ENCODE measurements at regions not wholly inside any gene's neighbourhood (a gene's known extent, or its start where the extent isn't known, plus 50 kb on each side); places are given as distances from the start of the nearest gene placed in this dataset.

GRCh38 chr3:160076519-160076918 is 87.9 kb downstream of the IL12A start:
- TF ChIP-seq CTCF (IDR thresholded peaks at IDR 0.05; ENCODE audit: insufficient read depth, low read depth, low read length) (no peak), EZH2 (IDR thresholded peaks at IDR 0.05; ENCODE audit: insufficient read depth, low read length) (no peak)

Data from astrocyte (in vitro differentiated cells and primary cell).